DND-41 (cell line): ENCODE measurements at regions not wholly inside any gene's neighbourhood (a gene's known extent, or its start where the extent isn't known, plus 50 kb on each side); places are given as distances from the start of the nearest gene placed in this dataset.

ENCODE experiments used
- ATAC-seq: fragments of 200-7000 bp; cut with Tn5 transposase; 3 replicates; pipeline ENCODE4 v1.9.1; 2021; ENCODE audit warnings: low read depth; ENCODE audit not compliant: insufficient read depth
- DNase-seq: peaks from one replicate; pipeline ENCODE4 v3.0.0-alpha.2; 2020
- H2AFZ ChIP-seq: 2 replicates; pipeline ENCODE4 v1.6.0; 2012; ENCODE audit warnings: low read depth, low read length
- H3K27ac ChIP-seq: 2 replicates; pipeline ENCODE4 v1.5.1; 2012; ENCODE audit warnings: low read length, inconsistent platforms
- H3K27me3 ChIP-seq: fragments of 200-600 bp; sonication (generic); 2 replicates; pipeline ENCODE4 v1.6.0; 2012; ENCODE audit warnings: low read length, mild to moderate bottlenecking, inconsistent platforms; ENCODE audit not compliant: insufficient read depth, poor library complexity
- H3K36me3 ChIP-seq: 2 replicates; pipeline ENCODE4 v1.5.1; 2012; ENCODE audit warnings: low read length, inconsistent platforms; ENCODE audit not compliant: insufficient read depth
- H3K4me1 ChIP-seq: 2 replicates; pipeline ENCODE4 v1.5.1; 2012; ENCODE audit warnings: mild to moderate bottlenecking, low read length; ENCODE audit not compliant: insufficient read depth
- H3K4me2 ChIP-seq: 2 replicates; pipeline ENCODE4 v1.6.0; 2012; ENCODE audit warnings: mild to moderate bottlenecking, moderate library complexity, low read length, inconsistent platforms; ENCODE audit not compliant: insufficient read depth
- H3K4me3 ChIP-seq, 2 experiments: fragments of 200-600 bp in 1 of 2; shearing (Covaris generic) in 1 of 2; 2 replicates each; pipeline ENCODE4 v1.5.1; 2012 to 2016; ENCODE audit warnings: inconsistent platforms in 2 of 2, low read length in 2 of 2, mild to moderate bottlenecking in 2 of 2, low read depth in 1 of 2, moderate library complexity in 1 of 2
- H3K79me2 ChIP-seq: 2 replicates; pipeline ENCODE4 v1.6.0; 2012; ENCODE audit warnings: low read length, inconsistent platforms; ENCODE audit not compliant: insufficient read depth
- H3K9ac ChIP-seq: 2 replicates; pipeline ENCODE4 v1.6.0; 2012; ENCODE audit warnings: low read depth, mild to moderate bottlenecking, inconsistent platforms, low read length, moderate library complexity
- H3K9me3 ChIP-seq: 2 replicates; pipeline ENCODE4 v1.5.1; 2012; ENCODE audit warnings: low read length, moderate library complexity, mild to moderate bottlenecking, inconsistent platforms; ENCODE audit not compliant: insufficient read depth, severe bottlenecking
- H4K20me1 ChIP-seq: 2 replicates; pipeline ENCODE4 v1.6.0; 2012; ENCODE audit warnings: low read length; ENCODE audit not compliant: insufficient read depth
- CTCF ChIP-seq: IDR thresholded peaks from 2 replicates; pipeline ENCODE4 v1.5.1; 2012; ENCODE audit warnings: borderline replicate concordance, low read length, moderate library complexity, mild to moderate bottlenecking; ENCODE audit not compliant: poor library complexity, severe bottlenecking; ENCODE audit errors: extremely low read depth
- EZH2 ChIP-seq: IDR thresholded peaks from 3 replicates; pipeline ENCODE4 v1.6.1; 2012; ENCODE audit warnings: borderline replicate concordance, low read depth, mild to moderate bottlenecking, moderate library complexity, low read length, inconsistent platforms; ENCODE audit not compliant: severe bottlenecking

GRCh38 chrX:39443240-39443639 is 642.0 kb downstream of the MID1IP1 start:
- DNase-seq, result no peak
- no peaks in the 10 kb centered on the region for H3K79me2 ChIP-seq
- TF ChIP-seq EZH2 (no peak), CTCF (no peak)

GRCh38 chrX:39445336-39445735 is 644.1 kb downstream of the MID1IP1 start:
- H3K9ac ChIP-seq, result no peak overlapping the region
- no peaks in the 10 kb centered on the region for H3K4me1 ChIP-seq
- H3K27ac ChIP-seq, result no peak overlapping the region
- H3K36me3 ChIP-seq, result no peaks in the 10 kb centered on the region
- ATAC-seq (no peak), DNase-seq (peak; percentile 22)
- H3K4me3 ChIP-seq, result no peak overlapping the region
- peak; percentile 56 for TF ChIP-seq CTCF
- TF ChIP-seq EZH2, result no peak
- no peaks in the 10 kb centered on the region for H3K79me2 ChIP-seq
- no peaks in the 10 kb centered on the region for H3K9me3 ChIP-seq
- H4K20me1 ChIP-seq, result no peaks in the 10 kb centered on the region
- H2AFZ ChIP-seq, result no peak overlapping the region
- no peaks in the 10 kb centered on the region for H3K27me3 ChIP-seq
- no peak overlapping the region for H3K4me2 ChIP-seq

More at GRCh38 chrX:39443240-39443639, 642.0 kb downstream of the MID1IP1 start:
- H3K4me1 ChIP-seq, result no peaks in the 10 kb centered on the region
- H3K36me3 ChIP-seq, result no peaks in the 10 kb centered on the region
- H4K20me1 ChIP-seq, result no peaks in the 10 kb centered on the region
- H3K4me2 ChIP-seq, result no peak overlapping the region
- no peak overlapping the region for H3K27ac ChIP-seq
- ATAC-seq, result no peak
- no peaks in the 10 kb centered on the region for H3K9me3 ChIP-seq
- no peak overlapping the region for H2AFZ ChIP-seq
- H3K27me3 ChIP-seq, result no peaks in the 10 kb centered on the region
- no peak overlapping the region for H3K9ac ChIP-seq
- H3K4me3 ChIP-seq, result no peak overlapping the region

GRCh38 chrX:39449352-39449751 is 648.1 kb downstream of the MID1IP1 start:
- H3K4me1 ChIP-seq, result no peaks in the 10 kb centered on the region
- TF ChIP-seq EZH2, result no peak
- TF ChIP-seq CTCF, result no peak
- ATAC-seq, result no peak

GRCh38 chrX:39450234-39450977 is 647.4 kb downstream of the BCOR start:
- Histone ChIP-seq H3K9ac (no peak overlapping the region), H3K36me3 (no peaks in the 10 kb centered on the region), H3K79me2 (no peaks in the 10 kb centered on the region), H3K4me1 (no peaks in the 10 kb centered on the region), H3K4me2 (no peak overlapping the region), H3K27me3 (no peaks in the 10 kb centered on the region), H3K9me3 (no peaks in the 10 kb centered on the region), H2AFZ (no peak overlapping the region), H3K4me3 (no peak overlapping the region), H3K27ac (no peak overlapping the region), H4K20me1 (no peaks in the 10 kb centered on the region)
- no peak for DNase-seq
- TF ChIP-seq EZH2 (no peak), CTCF (no peak)
- ATAC-seq, result no peak

More at GRCh38 chrX:39449352-39449751, 648.1 kb downstream of the MID1IP1 start:
- Histone ChIP-seq H3K79me2 (no peaks in the 10 kb centered on the region), H3K27ac (no peak overlapping the region), H3K9ac (no peak overlapping the region), H3K36me3 (no peaks in the 10 kb centered on the region), H4K20me1 (no peaks in the 10 kb centered on the region), H2AFZ (no peak overlapping the region), H3K27me3 (no peaks in the 10 kb centered on the region), H3K4me3 (no peak overlapping the region), H3K4me2 (no peak overlapping the region), H3K9me3 (no peaks in the 10 kb centered on the region)
- no peak for DNase-seq
